HepG2 (cell line): ENCODE measurements at regions not wholly inside any gene's neighbourhood (a gene's known extent, or its start where the extent isn't known, plus 50 kb on each side); places are given as distances from the start of the nearest gene placed in this dataset.

Source experiments
- CREB1 ChIP-seq, 2 experiments: fragments of 450-650 bp in 1 of 2; IDR thresholded peaks; 2 replicates each; pipeline ENCODE4 v1.6.1; 2016 to 2017; ENCODE audit warnings: control low read depth in 1 of 2, mild to moderate bottlenecking in 1 of 2, missing compliant biosample characterization in 1 of 2, missing genetic modification characterization in 1 of 2
- PCBP1 ChIP-seq: fragments of 200-400 bp; formaldehyde crosslinking; IDR thresholded peaks from 2 replicates; pipeline ENCODE4 v1.6.1; 2017; ENCODE audit warnings: mild to moderate bottlenecking, low read depth, low read length, borderline replicate concordance
- RBFOX2 ChIP-seq: fragments of 200-400 bp; formaldehyde crosslinking; IDR thresholded peaks from 2 replicates; pipeline ENCODE4 v1.6.1; 2017; ENCODE audit warnings: low read depth, mild to moderate bottlenecking, low read length
- SNAI1 ChIP-seq: sonication (generic); formaldehyde crosslinking; IDR thresholded peaks from 2 replicates; pipeline ENCODE4 v1.5.0; 2020; ENCODE audit warnings: mild to moderate bottlenecking, missing genetic modification reagents, borderline replicate concordance
- TAF15 ChIP-seq: fragments of 200-400 bp; formaldehyde crosslinking; IDR thresholded peaks from one replicate; pipeline ENCODE4 v1.6.1; 2018; ENCODE audit warnings: mild to moderate bottlenecking, low read depth, low read length; ENCODE audit not compliant: poor library complexity, severe bottlenecking
- ZNF124 ChIP-seq: sonication (generic); formaldehyde crosslinking; IDR thresholded peaks from 2 replicates; pipeline ENCODE4 v1.4.0; 2020; ENCODE audit warnings: missing genetic modification reagents
- ZNF274 ChIP-seq: sonication (generic); formaldehyde crosslinking; IDR thresholded peaks from 2 replicates; pipeline ENCODE4 v1.5.1; 2020; ENCODE audit warnings: mild to moderate bottlenecking, missing genetic modification reagents
- ZNF550 ChIP-seq: sonication (generic); formaldehyde crosslinking; IDR thresholded peaks from 2 replicates; pipeline ENCODE4 v1.4.0; 2020; ENCODE audit warnings: mild to moderate bottlenecking, missing genetic modification reagents, borderline replicate concordance
- TF ChIP-seq, protein P1 (sequence below): sonication (generic); formaldehyde crosslinking; IDR thresholded peaks from 2 replicates; pipeline ENCODE4 v1.5.1; 2020; ENCODE audit warnings: missing genetic modification reagents, mild to moderate bottlenecking, borderline replicate concordance
- TF ChIP-seq, protein P2 (sequence below): sonication (generic); formaldehyde crosslinking; IDR thresholded peaks from 2 replicates; pipeline ENCODE4 v1.5.0; 2020; ENCODE audit warnings: mild to moderate bottlenecking, missing genetic modification reagents, moderate library complexity

DNA sequence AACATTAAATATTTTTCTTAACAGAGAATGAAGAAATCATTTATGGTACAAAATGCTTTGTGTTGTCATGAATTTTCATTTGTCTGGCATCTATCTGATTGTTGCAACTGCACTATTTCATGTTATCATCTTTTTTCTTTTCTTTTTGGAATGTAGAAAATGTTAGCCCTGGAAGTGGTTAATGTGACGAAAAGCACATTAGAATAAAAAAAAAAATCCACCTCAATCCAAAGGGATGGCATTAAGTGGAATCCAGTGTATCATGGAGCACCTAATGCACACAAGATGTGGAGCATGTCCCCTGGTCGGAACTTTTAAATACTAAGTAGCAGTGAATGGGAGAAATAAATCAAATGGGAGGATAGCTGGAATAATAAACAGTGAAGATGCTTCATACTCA, 172.9 kb upstream of the MCHR2 start:
- TF ChIP-seq CREB1 (IDR thresholded peaks at IDR 0.05) = no peak
- no peak for TF ChIP-seq CREB1 (CRISPR knock-in tag; IDR thresholded peaks at IDR 0.05)
- TF ChIP-seq TAF15 = no peak
- TF ChIP-seq SNAI1 (CRISPR knock-in tag) = no peak
- TF ChIP-seq, protein P1, sequence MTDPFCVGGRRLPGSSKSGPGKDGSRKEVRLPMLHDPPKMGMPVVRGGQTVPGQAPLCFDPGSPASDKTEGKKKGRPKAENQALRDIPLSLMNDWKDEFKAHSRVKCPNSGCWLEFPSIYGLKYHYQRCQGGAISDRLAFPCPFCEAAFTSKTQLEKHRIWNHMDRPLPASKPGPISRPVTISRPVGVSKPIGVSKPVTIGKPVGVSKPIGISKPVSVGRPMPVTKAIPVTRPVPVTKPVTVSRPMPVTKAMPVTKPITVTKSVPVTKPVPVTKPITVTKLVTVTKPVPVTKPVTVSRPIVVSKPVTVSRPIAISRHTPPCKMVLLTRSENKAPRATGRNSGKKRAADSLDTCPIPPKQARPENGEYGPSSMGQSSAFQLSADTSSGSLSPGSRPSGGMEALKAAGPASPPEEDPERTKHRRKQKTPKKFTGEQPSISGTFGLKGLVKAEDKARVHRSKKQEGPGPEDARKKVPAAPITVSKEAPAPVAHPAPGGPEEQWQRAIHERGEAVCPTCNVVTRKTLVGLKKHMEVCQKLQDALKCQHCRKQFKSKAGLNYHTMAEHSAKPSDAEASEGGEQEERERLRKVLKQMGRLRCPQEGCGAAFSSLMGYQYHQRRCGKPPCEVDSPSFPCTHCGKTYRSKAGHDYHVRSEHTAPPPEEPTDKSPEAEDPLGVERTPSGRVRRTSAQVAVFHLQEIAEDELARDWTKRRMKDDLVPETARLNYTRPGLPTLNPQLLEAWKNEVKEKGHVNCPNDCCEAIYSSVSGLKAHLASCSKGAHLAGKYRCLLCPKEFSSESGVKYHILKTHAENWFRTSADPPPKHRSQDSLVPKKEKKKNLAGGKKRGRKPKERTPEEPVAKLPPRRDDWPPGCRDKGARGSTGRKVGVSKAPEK (CRISPR knock-in tag) = no peak
- TF ChIP-seq, protein P2, sequence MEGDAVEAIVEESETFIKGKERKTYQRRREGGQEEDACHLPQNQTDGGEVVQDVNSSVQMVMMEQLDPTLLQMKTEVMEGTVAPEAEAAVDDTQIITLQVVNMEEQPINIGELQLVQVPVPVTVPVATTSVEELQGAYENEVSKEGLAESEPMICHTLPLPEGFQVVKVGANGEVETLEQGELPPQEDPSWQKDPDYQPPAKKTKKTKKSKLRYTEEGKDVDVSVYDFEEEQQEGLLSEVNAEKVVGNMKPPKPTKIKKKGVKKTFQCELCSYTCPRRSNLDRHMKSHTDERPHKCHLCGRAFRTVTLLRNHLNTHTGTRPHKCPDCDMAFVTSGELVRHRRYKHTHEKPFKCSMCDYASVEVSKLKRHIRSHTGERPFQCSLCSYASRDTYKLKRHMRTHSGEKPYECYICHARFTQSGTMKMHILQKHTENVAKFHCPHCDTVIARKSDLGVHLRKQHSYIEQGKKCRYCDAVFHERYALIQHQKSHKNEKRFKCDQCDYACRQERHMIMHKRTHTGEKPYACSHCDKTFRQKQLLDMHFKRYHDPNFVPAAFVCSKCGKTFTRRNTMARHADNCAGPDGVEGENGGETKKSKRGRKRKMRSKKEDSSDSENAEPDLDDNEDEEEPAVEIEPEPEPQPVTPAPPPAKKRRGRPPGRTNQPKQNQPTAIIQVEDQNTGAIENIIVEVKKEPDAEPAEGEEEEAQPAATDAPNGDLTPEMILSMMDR (CRISPR knock-in tag) = no peak
- no peak for TF ChIP-seq PCBP1
- TF ChIP-seq ZNF124 (CRISPR knock-in tag) = no peak
- TF ChIP-seq ZNF274 (CRISPR knock-in tag) = no peak
- TF ChIP-seq RBFOX2 = no peak
- TF ChIP-seq ZNF550 (CRISPR knock-in tag) = no peak
